B cell (primary cell): ENCODE measurements at regions not wholly inside any gene's neighbourhood (a gene's known extent, or its start where the extent isn't known, plus 50 kb on each side); places are given as distances from the start of the nearest gene placed in this dataset.

ENCODE experiments used
- ATAC-seq: fragments of 200-7000 bp; cut with Tn5 transposase; one replicate; pipeline ENCODE4 v1.10.0; 2021; ENCODE audit warnings: low read depth, mild to moderate bottlenecking, moderate number of reproducible peaks, moderate library complexity
- CTCF ChIA-PET: fragments of 350-600 bp; sonication (Branson Sonifier 250); formaldehyde crosslinking; loops from one replicate; lab custom pipeline; 2021; ENCODE audit warnings: antibody characterized with exemption, inconsistent platforms; lab: Charles Lee
- POLR2A ChIA-PET: fragments of 350-600 bp; sonication (Branson Sonifier 250); formaldehyde crosslinking; loops from one replicate; lab custom pipeline; 2021; ENCODE audit warnings: antibody characterized with exemption; lab: Charles Lee
- DNase-seq: peaks from one replicate; pipeline ENCODE4 v3.0.0; 2013
- H2AFZ ChIP-seq: 2 replicates; pipeline ENCODE4 v1.6.1; 2012; ENCODE audit warnings: mild to moderate bottlenecking, low read depth, low read length; ENCODE audit not compliant: insufficient read depth, poor library complexity, severe bottlenecking
- H3K27ac ChIP-seq, 2 donors: 1 replicate in 1 of 2; 2 replicates in 1 of 2; pipeline ENCODE4 v1.5.1; 2012 to 2013; ENCODE audit warnings: low read length in 2 of 2, mild to moderate bottlenecking in 2 of 2, moderate library complexity in 1 of 2
- H3K27me3 ChIP-seq, 4 experiments: fragments of 200-600 bp in 1 of 4; sonication (generic) in 1 of 4; replicated peaks in 1 of 4; 1 replicate in 2 of 4; 2 replicates in 2 of 4; pipeline versions ENCODE4 v1.6.1 to v1.7.0; 2013 to 2016; ENCODE audit warnings: low read length in 3 of 4, mild to moderate bottlenecking in 2 of 4, mixed read lengths in 1 of 4, moderate library complexity in 1 of 4; ENCODE audit not compliant: insufficient read depth in 4 of 4, control insufficient read depth in 3 of 4; ENCODE audit errors: control extremely low read depth in 1 of 4
- H3K36me3 ChIP-seq, 2 experiments: replicated peaks in 1 of 2; 1 replicate in 1 of 2; 2 replicates in 1 of 2; pipeline versions ENCODE4 v1.6.1 to v1.7.1; 2013; ENCODE audit warnings: low read length in 1 of 2; ENCODE audit not compliant: insufficient read depth in 2 of 2, control insufficient read depth in 1 of 2; ENCODE audit errors: control extremely low read depth in 1 of 2, extremely low read depth in 1 of 2
- H3K4me1 ChIP-seq, 2 donors: fragments of 200-600 bp in 1 of 2; sonication (generic) in 1 of 2; 1 replicate in 1 of 2; 2 replicates in 1 of 2; pipeline versions ENCODE4 v1.5.1 to v1.6.1; 2013 to 2017; ENCODE audit warnings: low read length in 2 of 2; ENCODE audit not compliant: control insufficient read depth in 2 of 2, insufficient read depth in 2 of 2
- H3K4me2 ChIP-seq: replicated peaks from 2 replicates; pipeline ENCODE3; 2012; ENCODE audit warnings: mild to moderate bottlenecking, low read depth, low read length; ENCODE audit not compliant: poor library complexity, severe bottlenecking
- H3K4me3 ChIP-seq, 5 experiments: fragments of 200-600 bp in 1 of 5; sonication (generic) in 1 of 5; 1 replicate in 3 of 5; 2 replicates in 2 of 5; pipeline versions ENCODE4 v1.5.1 to v1.7.0; 2011 to 2016; ENCODE audit warnings: low read length in 4 of 5, mild to moderate bottlenecking in 4 of 5, low read depth in 2 of 5, control low read depth in 1 of 5, moderate library complexity in 1 of 5; ENCODE audit not compliant: insufficient read depth in 1 of 5; ENCODE audit errors: control extremely low read depth in 1 of 5, extremely low read depth in 1 of 5
- H3K79me2 ChIP-seq: fragments of 200-600 bp; sonication (generic); one replicate; pipeline ENCODE4 v1.6.0; 2016; ENCODE audit warnings: low read length; ENCODE audit not compliant: control insufficient read depth, insufficient read depth
- H3K9ac ChIP-seq: fragments of 200-600 bp; sonication (generic); 2 replicates; pipeline ENCODE4 v1.6.1; 2017; ENCODE audit warnings: mild to moderate bottlenecking, low read length, moderate library complexity
- H3K9me3 ChIP-seq, 3 donors: one replicate each; pipeline versions ENCODE4 v1.6.1 to v1.7.1; 2013; ENCODE audit warnings: low read length in 2 of 3; ENCODE audit not compliant: control insufficient read depth in 2 of 3, insufficient read depth in 1 of 3; ENCODE audit errors: control extremely low read depth in 1 of 3
- H4K20me1 ChIP-seq: 2 replicates; pipeline ENCODE4 v1.6.0; 2012; ENCODE audit warnings: mild to moderate bottlenecking, low read length; ENCODE audit not compliant: insufficient read depth, control insufficient read depth, poor library complexity, severe bottlenecking
- H3K27ac Mint-ChIP-seq: one replicate; pipeline ENCODE4 v1.8.0; 2021; ENCODE audit warnings: mixed read lengths
- H3K27me3 Mint-ChIP-seq: one replicate; pipeline ENCODE4 v1.8.0; 2021; ENCODE audit warnings: mixed read lengths
- H3K4me1 Mint-ChIP-seq: one replicate; pipeline ENCODE4 v1.8.0; 2021; ENCODE audit warnings: mixed read lengths
- H3K4me3 Mint-ChIP-seq: one replicate; pipeline ENCODE4 v1.8.0; 2021; ENCODE audit warnings: mixed read lengths
- H3K9me3 Mint-ChIP-seq: one replicate; pipeline ENCODE4 v1.8.0; 2022; ENCODE audit warnings: mixed read lengths; ENCODE audit not compliant: insufficient read depth
- EZH2 ChIP-seq: IDR thresholded peaks from 2 replicates; pipeline ENCODE4 v1.6.1; 2012; ENCODE audit warnings: borderline replicate concordance, low read depth, mild to moderate bottlenecking, moderate library complexity, low read length; ENCODE audit not compliant: insufficient read depth, poor library complexity, severe bottlenecking
- WGBS: methylation state at CpG from one replicate; pipeline ENCODE4 v1.1.5; 2013; ENCODE audit warnings: missing lambda C conversion rate; ENCODE audit not compliant: insufficient coverage; 5-methylcytosine and 5-hydroxymethylcytosine counted together
- intact Hi-C: fragments of 100-400 bp; cut with micrococcal nuclease; formaldehyde crosslinking; loops from one replicate; pipeline ENCODE4 v1.10.0; 2022
- TF ChIP-seq, protein P1 (sequence below): fragments of 200-600 bp; IDR thresholded peaks from one replicate; pipeline ENCODE4 v1.8.0; 2022; ENCODE audit warnings: antibody characterized with exemption, mild to moderate bottlenecking

DNA sequence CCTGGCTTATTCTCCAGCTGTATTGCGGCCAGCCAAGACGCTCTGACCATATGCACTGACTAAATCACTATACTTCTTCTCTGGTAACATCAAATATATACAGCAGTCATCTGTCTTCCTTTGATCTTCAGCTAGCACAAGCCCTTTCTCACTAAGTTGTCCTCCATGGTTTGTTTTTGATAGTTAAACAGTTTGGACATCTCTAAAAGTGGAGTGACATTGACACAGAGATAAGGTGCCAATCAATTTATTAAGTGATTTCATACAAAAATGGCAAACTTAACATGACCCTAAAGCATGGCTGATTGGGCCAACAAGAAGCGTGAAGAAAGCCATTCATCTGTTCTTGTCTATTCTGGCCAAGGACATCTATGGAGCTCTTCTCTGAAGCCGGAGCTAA is 334.9 kb downstream of the NKX6-1 start:
- H3K27me3 Mint-ChIP-seq, result peaks cover 3% of the 10 kb centered on the region
- no peaks in the 10 kb centered on the region for H3K9me3 Mint-ChIP-seq
- no peaks in the 10 kb centered on the region for H3K27me3 ChIP-seq
- ChIA-PET CTCF (no interaction called here), POLR2A (no interaction called here)
- no peak overlapping the region for H3K27ac ChIP-seq
- no peak overlapping the region for H3K9ac ChIP-seq
- no peak for DNase-seq
- TF ChIP-seq, protein P1, sequence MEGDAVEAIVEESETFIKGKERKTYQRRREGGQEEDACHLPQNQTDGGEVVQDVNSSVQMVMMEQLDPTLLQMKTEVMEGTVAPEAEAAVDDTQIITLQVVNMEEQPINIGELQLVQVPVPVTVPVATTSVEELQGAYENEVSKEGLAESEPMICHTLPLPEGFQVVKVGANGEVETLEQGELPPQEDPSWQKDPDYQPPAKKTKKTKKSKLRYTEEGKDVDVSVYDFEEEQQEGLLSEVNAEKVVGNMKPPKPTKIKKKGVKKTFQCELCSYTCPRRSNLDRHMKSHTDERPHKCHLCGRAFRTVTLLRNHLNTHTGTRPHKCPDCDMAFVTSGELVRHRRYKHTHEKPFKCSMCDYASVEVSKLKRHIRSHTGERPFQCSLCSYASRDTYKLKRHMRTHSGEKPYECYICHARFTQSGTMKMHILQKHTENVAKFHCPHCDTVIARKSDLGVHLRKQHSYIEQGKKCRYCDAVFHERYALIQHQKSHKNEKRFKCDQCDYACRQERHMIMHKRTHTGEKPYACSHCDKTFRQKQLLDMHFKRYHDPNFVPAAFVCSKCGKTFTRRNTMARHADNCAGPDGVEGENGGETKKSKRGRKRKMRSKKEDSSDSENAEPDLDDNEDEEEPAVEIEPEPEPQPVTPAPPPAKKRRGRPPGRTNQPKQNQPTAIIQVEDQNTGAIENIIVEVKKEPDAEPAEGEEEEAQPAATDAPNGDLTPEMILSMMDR, result no peak
- TF ChIP-seq EZH2, result no peak
- H4K20me1 ChIP-seq, result no peaks in the 10 kb centered on the region
- intact Hi-C loops, result no loop called here
- H3K4me1 Mint-ChIP-seq, result no peaks in the 10 kb centered on the region
- H3K4me3 Mint-ChIP-seq, result no peak overlapping the region
- H3K4me2 ChIP-seq, result no peak overlapping the region
- 93% methylated on average over 3 of the region's 4 CpGs for WGBS
- H2AFZ ChIP-seq, result no peak overlapping the region
- no peaks in the 10 kb centered on the region for H3K36me3 ChIP-seq
- no peaks in the 10 kb centered on the region for H3K9me3 ChIP-seq
- no peak overlapping the region for H3K27ac Mint-ChIP-seq
- no peak for ATAC-seq
- no peaks in the 10 kb centered on the region for H3K4me1 ChIP-seq
- H3K79me2 ChIP-seq, result no peaks in the 10 kb centered on the region
- H3K4me3 ChIP-seq, result no peak overlapping the region

DNA sequence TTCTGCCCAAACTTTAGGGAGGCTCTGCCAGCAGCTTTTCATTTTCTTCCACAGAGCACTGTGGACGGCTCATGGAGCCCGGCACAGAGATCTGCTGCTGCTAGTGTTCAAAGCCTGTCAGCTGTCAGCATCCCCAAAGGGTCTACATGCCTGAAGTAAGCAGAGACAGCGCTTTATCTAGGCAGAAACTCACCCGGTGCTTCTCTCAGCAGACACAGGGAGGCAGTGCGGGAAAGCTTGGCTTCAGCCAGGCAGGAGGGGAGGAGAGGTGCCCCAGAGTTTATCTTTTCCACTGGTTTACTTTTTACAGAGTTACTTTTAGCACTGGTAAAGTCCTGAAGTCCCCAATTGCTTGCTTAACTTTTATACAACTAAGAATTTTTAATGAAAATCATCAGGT is 339.3 kb downstream of the NKX6-1 start:
- Mint-ChIP-seq H3K4me3 (no peak overlapping the region), H3K4me1 (no peaks in the 10 kb centered on the region), H3K27me3 (peaks cover 3% of the 10 kb centered on the region), H3K27ac (no peak overlapping the region), H3K9me3 (no peaks in the 10 kb centered on the region)
- H3K36me3 ChIP-seq, result no peaks in the 10 kb centered on the region
- no peaks in the 10 kb centered on the region for H4K20me1 ChIP-seq
- no peak overlapping the region for H3K27ac ChIP-seq
- no peaks in the 10 kb centered on the region for H3K27me3 ChIP-seq
- H3K4me3 ChIP-seq, result no peak overlapping the region
- no peak overlapping the region for H2AFZ ChIP-seq
- H3K4me1 ChIP-seq, result no peaks in the 10 kb centered on the region
- ChIA-PET CTCF (no interaction called here), POLR2A (no interaction called here)
- no peak for DNase-seq
- H3K9me3 ChIP-seq, result no peaks in the 10 kb centered on the region
- H3K79me2 ChIP-seq, result no peaks in the 10 kb centered on the region
- ATAC-seq, result no peak
- H3K9ac ChIP-seq, result no peak overlapping the region
- intact Hi-C loops, result no loop called here
- no peak overlapping the region for H3K4me2 ChIP-seq
- 28% methylated on average over 4 of the region's 5 CpGs for WGBS
- no peak for TF ChIP-seq EZH2
- TF ChIP-seq, protein P1, result no peak
